HT1080 (cell line): ENCODE measurements at regions not wholly inside any gene's neighbourhood (a gene's known extent, or its start where the extent isn't known, plus 50 kb on each side); places are given as distances from the start of the nearest gene placed in this dataset.

Experiments
- DNase-seq: peaks from one replicate; pipeline ENCODE4 v3.0.0-alpha.2; 2015; ENCODE audit warnings: low read depth

DNA sequence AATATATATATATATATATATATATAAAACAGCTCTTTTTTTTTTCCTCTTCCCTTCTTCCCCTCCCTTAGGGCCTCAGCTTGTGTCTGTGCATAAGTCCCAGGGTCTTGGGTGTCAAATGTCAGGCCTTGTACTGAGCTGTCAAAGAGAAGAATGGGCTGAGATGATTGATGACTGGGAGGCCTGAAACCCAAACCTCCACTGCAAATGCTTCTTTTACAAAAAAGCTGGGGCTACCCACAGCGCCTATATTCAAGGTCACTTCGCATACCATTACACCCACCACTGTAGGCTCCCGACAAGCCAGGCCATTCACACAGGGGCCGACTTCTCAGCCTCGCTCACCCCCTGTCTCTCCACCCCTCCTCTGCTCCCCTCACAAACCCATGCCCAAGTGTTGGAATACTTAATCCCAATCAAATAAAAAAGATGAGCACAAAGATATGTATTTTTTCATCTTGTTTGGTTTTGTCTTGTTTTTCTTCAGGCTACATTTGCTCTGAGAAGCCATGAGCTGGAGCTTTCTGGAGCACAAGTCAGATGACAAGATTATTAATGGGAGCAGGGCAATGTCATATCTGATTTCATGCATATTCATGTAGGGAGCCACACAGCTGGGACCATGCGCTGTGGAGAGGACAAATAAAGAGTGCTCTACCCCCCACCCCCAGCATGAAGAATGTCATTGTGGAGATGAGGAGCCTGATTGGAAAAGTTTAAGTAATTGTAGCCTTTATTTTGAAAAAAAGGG is 614.4 kb upstream of the NR2F2 start:
- DNase-seq = no peak

DNA sequence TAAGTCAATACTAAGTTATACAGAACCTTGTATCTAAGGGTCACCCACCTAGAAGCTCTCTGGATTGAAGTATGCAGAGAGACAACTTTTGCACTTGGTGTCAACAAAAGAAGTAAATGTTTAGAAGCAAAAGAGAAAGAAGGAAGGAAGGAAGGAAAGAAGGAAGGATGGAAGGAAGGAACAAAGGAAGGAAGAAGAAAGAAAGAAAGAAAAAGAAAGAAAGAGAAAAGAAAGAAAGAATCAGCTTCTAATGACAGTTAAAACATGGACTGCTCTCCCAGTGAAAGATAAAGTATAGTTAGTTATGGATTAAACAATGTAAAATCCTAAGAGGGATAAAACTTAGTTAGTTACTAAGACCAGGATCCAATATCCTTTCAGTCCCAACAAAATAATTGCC is 613.8 kb upstream of the NR2F2 start:
- DNase-seq = no peak

DNA sequence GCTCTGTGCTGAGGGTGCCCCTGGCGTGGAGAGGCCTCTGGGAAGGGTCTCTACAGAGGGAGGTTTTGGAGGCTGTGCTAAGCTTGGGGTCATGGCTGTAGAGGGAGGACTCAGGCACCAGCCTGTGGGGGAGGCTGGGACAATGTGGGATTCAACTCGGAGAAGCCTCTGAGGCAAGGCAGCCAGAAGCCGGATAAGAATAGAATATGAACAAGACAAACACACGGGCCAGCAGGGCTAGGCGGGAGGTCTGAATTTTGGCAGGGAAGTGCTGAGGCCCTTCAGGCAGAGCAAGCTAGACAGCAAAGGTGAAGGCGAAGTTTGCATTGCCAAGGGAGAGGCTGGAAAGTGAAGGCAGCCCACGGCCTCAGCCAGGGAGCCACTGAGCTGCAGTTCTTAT is 612.1 kb upstream of the NR2F2 start:
- DNase-seq = no peak

DNA sequence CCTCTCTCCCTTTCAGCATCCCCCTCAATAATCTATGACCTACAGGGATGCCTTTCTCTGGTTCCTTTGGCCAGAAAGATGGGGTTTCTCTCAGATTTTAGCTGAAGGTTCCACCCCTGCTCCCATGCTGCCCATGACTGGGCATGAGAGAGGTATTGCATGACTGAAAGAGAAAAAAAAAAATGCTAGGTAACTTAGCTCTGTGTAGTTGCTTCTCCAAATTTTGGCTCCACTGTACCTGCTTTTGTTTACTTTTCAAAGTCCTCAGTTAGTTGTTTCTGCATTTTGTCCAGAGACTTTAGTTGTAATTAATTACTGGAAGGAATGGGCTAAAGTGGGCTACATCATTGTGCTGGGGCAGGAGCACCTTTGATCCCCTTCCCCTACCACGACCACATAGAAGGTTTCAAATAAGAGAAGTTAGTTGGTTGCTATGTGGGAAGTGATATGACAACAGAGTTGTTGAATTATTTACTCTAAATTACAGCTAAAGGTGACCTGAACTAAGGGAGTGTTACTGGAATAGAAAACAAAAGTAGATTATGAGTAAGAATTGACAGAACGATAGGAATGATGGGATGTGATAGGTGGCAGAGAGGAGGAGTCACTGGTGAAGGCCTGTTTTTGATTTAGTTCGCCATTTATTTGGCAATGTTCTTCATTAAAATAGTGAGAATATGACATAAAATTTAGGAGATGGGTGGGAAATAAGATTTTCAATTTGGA is 605.4 kb upstream of the NR2F2 start:
- no peak for DNase-seq

DNA sequence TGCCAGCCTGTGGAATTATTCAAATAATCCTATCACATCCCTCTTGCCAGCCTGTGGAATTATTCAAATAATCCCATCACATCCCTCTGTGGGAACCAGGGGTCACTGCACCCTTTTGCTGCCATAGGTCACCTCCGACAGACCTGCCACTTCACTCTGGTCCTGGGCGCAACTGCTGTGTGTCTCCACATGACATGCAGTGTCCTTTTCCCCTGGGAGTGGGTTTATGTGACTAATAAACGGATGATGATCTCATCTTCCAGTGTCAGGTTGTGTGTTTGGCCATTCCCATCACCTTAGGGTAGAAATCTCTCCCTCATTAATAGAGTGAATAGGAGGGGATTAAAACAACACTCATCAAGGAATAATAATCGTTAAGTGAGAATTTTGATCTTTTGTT is 603.6 kb upstream of the NR2F2 start:
- DNase-seq = no peak

DNA sequence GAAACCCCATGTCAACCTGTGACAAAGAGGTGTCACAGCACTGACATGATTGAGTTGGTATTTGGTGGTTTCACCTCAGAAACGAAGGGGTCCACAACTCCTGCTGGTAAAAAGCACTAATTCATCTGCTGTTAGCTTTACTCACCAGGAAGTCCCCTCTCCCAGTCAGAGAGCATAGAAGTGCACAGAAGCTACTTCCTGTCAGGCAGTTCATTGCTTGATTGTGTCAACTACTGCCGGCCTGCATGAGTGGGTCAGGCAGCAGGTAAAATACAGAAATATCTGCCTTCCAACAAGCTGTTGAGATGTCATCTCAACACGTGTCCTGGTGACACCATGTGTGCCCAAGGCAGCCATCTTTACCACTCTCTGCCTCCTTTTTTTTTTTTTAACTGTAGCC is 596.6 kb upstream of the NR2F2 start:
- DNase-seq = peak; percentile 22

DNA sequence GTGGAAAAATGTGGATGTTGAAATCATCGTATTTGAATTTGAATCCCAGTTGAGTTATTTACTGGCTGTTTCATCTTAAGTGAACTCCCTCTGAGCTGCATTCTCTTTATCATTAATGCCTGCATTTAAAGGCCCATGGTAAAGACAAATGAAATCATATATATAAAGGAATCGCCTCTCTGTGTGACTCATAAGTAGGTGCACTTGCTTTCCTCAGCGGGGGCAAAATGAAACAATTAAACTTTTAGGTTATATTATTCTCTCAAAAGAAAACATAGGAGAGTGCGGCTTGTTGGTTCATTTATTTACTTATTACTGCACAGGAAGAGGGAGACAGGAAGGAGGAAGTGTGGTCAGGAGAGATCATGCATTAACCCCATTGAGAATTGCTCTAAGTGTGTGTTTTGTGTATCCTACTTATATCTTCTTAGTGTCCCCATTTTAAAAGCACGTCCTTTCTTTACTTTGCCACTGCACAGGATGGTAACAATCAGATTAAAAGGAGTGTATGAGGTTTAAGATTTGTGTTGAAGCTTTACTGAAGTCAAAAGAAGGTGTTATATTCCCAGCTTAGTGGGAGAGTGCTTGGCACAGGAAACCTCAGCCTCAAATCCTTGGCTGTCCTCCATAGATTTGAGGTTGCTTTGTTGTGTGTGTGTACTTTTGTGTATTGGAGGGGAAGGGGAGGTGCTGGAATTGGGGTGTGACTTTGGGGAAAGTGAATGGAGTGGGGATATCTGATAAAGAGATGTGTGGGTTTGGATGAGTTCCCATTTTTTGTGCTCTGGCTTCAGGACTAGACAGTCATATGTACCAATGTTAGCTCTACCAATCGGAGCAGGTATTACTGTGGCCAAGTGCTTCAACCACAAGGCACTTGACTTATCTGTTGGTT is 595.8 kb upstream of the NR2F2 start:
- DNase-seq = peak; percentile 81

DNA sequence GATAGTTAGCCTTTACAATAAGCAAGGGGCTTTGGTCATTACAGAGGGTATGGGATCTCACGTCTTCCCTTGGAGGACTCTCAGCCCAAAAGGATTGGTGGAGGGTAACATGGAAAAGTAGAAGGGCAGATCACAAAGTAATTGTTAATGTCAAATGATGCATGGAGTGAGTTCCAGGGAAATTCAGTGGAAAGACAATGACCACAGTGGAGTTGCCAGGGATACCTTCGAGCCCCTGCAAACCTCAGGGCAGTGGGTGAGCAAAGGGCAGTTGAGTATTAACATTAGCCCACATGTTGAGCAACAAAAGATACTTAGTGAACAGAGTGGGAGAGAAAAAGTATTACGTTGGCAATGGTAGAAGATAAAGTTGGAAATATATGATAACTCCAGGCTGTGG is 593.4 kb upstream of the NR2F2 start:
- no peak for DNase-seq

DNA sequence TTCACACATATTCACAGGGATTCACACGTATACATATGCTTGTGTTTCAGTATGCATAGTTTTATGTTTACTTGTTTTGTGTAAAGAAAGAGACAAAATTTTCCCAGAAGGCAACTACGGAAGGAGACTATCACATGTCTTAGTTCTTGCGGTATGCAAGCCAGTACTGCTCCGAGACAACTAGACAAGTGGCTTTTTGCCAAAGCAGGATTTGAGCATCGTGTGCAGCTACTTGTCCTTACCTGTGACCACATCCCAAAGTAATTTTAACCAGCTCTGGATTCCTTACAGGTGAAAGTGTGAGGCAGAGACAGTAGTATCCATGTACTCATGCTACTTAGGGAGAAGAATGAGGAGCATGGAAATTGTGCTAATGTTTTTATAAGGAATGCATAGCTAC is 591.4 kb upstream of the NR2F2 start:
- DNase-seq = no peak

DNA sequence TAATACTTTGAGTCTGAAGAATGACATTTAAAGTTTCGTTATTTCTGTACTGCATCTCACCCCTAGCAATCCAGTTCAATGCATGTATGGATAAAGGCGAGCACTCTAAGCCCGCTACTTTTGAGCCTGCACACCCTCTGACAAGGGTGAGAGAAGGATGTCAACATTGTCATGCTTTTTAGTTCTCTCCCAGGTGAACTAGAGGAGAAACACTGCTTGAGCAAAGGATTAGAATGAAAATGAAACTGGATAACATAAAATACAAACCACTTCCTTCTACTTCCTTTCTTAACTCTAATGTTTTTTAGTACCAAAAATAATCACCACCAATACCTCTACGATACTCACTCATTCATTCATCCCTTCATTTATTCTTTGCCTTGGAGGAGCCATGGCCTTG is 588.7 kb upstream of the NR2F2 start:
- DNase-seq = no peak

DNA sequence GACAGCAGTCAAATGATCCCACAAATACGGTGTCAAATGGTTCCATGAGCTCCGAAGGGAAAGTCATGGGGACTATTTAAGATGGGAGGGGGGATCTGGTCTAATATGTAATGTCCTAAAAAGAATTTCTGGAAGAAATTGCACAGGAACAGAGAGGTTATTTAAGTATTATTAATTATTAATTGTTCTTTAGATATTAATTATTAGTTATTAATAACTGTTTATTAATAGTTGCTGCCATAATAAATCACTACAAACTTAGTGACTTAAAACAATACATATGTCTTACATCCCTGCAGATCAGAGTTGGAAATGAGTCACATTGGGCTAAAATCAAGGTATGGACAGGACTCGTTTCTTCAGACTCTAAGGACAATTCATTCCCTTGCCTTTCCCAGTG is 588.2 kb upstream of the NR2F2 start:
- DNase-seq = no peak

DNA sequence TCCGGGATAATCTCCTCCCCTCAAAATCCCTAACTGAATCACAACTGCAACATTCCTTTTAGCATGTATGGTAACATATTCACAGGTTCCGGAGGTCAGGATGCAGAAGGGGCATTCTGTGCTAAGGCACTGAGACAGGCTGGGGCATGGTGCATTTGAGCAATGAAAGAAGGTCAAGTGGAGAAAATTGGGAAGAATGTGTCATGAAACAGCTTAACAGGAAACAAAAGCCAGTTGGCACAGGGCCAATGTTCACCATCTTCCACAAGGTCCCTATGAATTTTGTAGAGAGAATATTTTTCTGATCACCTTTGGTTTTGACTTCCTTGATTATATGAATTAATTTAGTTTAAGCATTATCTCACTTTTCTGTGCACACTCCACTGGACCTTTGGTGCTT is 587.7 kb upstream of the NR2F2 start:
- peak; percentile 8 for DNase-seq

DNA sequence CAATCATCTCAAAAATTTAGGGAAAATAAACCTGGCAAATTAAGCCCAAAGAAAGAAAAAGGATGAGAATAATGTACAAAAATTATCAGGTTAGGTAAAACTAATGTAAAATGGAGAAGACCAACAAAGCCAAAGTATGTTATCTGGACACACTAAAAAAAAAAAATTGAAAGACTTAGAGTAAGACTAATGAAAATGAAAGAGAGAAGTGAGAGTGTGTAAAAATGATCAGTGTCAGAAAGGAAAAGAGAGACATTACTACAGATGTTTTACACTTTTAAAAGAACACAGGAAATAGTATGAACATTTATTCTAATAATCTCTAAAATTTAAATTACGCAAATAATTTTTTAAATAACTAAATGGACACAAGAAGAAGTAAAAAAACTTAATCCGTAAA is 573.3 kb upstream of the NR2F2 start:
- no peak for DNase-seq

DNA sequence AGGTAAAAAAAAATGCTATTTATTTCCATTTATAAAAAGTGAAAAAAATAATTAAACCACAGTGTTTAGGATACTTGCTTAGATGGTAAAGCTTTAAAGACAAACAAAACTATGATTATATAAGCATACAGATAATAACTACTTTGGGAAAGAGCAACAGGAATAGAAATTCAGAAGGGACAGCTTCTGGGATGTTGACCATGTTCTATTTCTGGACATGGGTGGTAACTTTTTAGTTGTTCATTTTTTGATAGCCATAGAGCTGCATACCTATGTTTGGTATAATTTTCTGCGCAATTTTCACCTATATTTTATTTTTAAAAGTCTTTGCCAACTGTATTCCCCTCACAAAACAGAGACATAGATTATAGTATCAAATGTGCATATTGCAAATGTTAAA is 572.0 kb upstream of the NR2F2 start:
- no peak for DNase-seq

DNA sequence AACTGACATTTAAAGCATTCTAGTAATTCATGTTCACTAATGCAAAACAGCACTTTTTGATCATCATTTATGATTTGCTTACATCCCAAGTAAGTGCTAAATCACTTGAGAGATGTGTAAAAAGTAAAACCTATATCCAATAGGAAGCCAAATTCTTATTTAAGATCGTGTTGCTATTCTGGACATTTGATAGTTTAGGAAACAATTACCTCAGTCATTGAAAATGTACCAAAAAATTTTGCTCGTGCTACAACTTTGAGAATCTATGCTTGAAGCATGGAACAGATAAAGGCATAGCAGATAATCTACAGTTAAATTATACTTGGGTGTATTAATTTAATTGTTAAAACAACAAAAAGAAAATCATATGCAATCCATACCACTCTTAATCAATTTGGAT is 571.6 kb upstream of the NR2F2 start:
- no peak for DNase-seq

DNA sequence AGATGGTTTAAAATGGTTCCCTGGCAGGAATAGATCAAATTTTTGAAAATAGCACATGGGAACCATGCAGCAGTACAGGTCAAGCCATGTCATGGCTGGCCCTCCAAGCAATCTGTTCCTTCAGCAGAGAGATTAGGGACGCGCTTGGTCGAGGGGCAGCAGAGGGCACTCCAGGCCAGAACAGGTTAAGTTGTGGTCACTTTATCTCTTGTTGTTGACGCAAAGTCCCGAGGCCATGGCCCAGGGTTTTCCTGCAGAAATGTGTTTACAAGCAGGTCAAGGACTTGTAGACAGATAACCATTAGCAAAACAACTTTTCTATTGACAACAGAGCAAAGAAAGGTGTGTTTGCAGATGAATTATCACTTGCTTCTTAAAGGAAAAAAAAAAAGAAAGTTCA is 570.0 kb upstream of the NR2F2 start:
- DNase-seq = no peak

DNA sequence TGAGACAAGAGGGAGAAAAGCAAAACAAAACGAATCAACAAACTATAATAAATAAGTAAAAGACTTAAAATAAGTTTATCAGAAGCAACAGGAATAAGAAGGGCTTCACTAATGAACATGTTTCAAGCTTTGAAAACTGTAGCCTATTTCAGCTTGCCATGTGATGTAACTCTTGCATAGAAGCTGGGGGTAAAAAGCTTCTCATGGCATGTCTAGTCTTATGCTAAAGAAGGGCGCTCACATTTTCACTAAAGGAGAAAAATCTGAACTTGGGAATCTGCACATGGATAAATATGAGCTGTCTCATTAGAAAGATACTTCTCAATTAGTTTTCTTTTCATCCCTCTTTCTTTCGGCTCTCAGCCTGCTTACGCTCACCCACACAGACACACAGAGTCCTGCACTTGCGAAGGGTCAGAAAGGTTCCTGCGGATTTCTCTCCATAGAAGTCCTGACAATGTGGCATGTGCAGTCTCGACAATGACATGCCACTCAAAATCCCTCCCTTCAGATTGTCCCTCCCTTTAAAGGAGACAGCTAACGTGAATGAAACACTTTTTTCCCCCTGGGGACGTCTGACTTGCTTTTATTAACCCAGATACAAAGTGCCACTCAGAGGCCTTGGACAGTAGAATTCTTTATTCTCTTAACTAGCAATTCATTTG is 568.9 kb upstream of the NR2F2 start:
- no peak for DNase-seq

DNA sequence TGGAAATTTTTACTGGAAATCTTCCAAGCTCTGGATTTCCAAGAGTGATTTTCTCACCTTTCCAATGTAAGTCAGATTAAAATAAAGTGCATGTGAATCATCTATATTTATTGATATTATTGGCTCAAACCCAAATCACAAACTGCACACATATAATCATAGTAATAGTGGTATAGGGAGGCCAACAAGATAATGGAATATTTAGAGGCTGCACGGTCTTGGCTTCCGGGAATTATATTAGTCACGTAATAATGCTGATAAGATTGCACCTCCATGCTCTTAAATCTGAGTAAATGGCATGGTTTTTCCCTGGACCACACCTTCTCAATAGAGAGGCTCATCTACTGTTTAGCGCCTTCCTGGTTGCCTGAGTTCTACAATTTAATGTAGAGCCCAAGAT is 567.1 kb upstream of the NR2F2 start:
- DNase-seq = no peak

DNA sequence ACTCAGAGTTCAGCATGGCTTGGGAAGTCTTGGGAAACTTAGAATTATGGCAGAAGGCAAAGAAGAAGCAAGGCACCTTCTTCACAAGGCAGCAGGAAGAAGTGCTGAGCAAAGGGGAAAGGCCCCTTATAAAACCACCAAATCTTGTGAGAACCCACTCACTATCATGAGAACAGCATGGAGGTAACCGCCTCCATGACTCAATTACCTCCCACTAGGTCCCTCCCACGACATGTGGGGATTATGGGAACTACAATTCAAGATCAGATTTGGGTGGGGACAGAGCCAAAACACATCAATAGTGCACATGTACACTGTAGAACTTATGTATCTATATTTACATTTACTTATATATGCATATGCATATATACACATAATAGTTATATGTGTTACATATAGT is 565.3 kb upstream of the NR2F2 start:
- DNase-seq = no peak

DNA sequence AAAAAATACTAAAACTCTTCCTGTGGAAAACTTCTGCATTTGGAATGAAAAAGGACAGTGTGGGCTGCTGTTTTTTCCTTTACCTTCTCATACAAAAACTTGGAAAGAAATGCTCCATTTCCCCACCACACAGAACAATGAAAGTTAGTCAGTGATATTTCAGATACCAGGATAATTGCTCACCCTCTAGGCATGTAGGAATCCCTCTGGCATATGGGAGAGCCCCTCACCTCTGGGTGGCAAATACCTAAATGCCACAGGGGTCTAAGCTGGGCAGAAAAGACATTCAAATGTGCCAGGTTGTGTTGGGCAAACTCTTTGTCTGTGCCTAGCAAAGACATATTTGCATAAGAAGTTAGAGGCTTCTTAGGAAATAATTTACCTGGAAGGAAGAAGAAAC is 560.3 kb upstream of the NR2F2 start:
- DNase-seq = peak; percentile 69

DNA sequence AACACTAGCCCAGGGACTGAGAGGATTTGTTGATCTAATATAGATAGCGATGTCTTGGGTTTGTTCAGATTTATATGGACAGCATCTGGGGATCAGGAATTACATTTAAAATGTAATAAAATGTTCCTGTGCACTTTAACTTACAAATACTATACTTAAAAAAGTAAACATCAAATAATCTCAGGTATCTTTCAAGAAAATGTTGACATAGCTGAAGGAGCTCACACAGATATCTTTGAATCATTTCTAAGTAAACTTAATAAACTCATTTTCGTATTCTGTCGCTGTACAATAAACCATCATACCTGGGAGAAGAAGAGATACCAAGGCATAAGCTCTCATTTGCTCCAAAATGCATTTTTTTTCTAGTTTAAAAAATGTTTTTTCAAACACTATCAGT is 557.5 kb upstream of the NR2F2 start:
- no peak for DNase-seq

DNA sequence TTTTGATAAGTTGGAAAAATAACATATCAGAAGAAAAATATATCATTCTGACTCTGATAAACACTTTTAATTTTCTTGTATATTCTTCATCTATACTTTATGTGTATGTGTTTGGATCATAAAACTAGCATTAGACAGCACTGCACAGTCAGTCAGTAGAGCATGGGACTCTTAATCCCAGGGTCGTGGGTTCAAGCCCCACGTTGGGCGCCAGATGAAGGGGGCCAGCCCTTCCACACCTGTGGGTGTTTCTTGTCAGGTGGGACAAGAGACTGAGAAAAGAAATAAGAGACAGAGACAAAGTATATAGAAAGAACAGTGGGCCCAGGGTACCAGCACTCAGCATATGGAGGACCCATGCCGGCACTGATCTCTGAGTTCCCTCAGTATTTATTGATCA is 546.0 kb upstream of the NR2F2 start:
- no peak for DNase-seq
